Urinary bladder (tissue), 3 donors: ENCODE measurements at regions not wholly inside any gene's neighbourhood (a gene's known extent, or its start where the extent isn't known, plus 50 kb on each side); places are given as distances from the start of the nearest gene placed in this dataset.

Experiments
- DNase-seq: peaks from one replicate; pipeline ENCODE4 v3.0.0-alpha.2; 2015; ENCODE audit errors: extremely low spot score
- H3K27ac ChIP-seq: one replicate; pipeline ENCODE4 v1.5.1; 2013; ENCODE audit warnings: low read depth, mild to moderate bottlenecking, moderate library complexity
- H3K36me3 ChIP-seq: one replicate; pipeline ENCODE4 v1.6.1; 2013; ENCODE audit warnings: mild to moderate bottlenecking, moderate library complexity; ENCODE audit not compliant: insufficient read depth
- H3K4me1 ChIP-seq: one replicate; pipeline ENCODE4 v1.6.1; 2013; ENCODE audit warnings: mild to moderate bottlenecking, moderate library complexity; ENCODE audit not compliant: insufficient read depth
- H3K4me3 ChIP-seq: one replicate; pipeline ENCODE4 v1.5.1; 2013; ENCODE audit warnings: low read depth, low read length
- WGBS: extraction: QIAGEN DNeasy Blood & Tissue Kit; methylation state at CpG from one replicate; pipeline ENCODE4 v1.1.7; 2013; 5-methylcytosine and 5-hydroxymethylcytosine counted together
- donor health status: healthy with polysubstance abuse.
- donor health status: healthy.

DNA sequence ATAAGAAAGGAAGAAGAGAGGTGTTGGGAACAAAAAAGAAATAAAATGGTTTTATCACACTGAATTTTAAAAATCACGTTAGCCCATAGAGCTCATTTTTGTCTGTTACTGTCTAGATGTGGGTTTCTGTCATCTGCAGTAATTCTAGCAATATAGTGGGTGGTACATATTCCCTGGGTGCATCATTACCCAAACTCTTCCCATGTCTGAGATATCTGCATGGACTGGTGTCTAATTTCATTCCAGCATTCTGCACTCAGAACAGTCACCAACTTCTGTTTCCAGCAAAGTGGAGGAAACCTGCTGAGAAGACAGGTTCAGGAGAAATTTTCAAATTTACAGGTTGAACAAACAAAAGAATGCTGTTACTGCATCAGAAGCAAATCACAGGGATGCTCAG is 263.8 kb downstream of the CDH11 start:
- no peaks in the 10 kb centered on the region for H3K36me3 ChIP-seq
- DNase-seq = no peak
- H3K4me1 ChIP-seq = no peaks in the 10 kb centered on the region
- whole genome bisulfite sequencing = 86% methylated on average over 1 of the region's 1 CpG
- no peak overlapping the region for H3K27ac ChIP-seq
- H3K4me3 ChIP-seq = no peak overlapping the region

DNA sequence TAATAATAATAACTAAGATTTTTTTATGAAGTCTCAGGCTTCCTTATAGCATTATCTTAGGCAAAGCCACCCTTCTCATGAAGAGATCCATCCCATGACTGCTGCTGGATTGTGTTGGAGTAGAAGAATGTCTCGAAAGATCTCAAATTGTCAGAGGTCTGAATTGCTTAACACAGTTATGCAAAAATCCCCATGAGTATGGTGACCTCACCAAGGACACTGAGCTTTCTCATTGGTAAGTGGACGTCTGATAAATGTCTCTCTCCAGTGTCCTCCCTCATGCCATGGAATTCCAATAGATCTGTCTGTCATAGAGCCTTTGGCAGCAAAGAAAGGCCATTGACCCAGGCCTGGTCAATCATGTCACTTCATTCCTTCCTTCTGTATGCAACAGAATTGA is 264.5 kb downstream of the CDH11 start:
- no peak for DNase-seq
- 87% methylated on average over 2 of the region's 2 CpGs for WGBS
- Histone ChIP-seq H3K36me3 (no peaks in the 10 kb centered on the region), H3K4me1 (no peaks in the 10 kb centered on the region), H3K4me3 (no peak overlapping the region), H3K27ac (no peak overlapping the region)

DNA sequence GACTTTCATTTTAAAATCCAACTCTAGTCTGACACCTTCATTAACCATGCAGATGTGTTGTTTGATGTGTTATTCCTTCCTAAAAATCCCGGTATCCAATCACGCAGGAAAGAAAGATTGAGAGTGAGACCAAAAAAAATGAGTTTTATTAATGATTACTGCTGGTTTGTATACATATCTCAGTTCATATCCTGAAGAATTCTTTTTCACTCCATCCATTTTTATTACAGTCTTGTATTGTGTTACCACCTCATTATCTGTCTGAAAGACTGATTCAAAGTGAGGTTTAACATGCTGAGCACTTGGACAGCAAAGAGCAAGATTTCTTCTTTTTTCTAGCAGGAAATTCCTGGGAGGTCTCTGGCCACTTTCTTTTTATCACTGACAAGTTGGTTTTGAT is 268.3 kb downstream of the CDH11 start:
- H3K4me3 ChIP-seq = no peak overlapping the region
- no peaks in the 10 kb centered on the region for H3K36me3 ChIP-seq
- 72% methylated on average over 2 of the region's 2 CpGs for WGBS
- no peaks in the 10 kb centered on the region for H3K4me1 ChIP-seq
- no peak overlapping the region for H3K27ac ChIP-seq
- no peak for DNase-seq

DNA sequence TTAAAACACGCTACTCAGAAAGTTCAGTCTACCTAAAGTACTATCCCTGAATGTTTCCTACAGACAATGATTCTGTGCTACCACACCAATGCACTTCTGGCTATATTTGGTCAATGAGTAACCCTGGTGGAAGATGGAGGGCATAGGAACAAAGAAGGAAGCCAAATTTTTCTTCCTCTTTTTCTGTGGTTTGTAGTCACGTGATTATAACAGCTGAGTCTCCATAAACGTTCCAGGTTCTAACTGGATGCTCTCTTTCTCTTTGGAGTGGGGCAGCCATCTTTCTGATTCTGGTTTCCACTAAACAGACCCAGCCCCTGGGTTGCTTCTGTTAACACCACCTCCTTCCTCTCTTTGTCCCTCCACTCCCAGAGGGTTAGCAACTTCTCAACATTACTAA is 274.9 kb downstream of the CDH11 start:
- no peak overlapping the region for H3K27ac ChIP-seq
- H3K4me3 ChIP-seq = no peak overlapping the region
- no peak for DNase-seq
- WGBS = 76% methylated on average over 3 of the region's 3 CpGs
- H3K4me1 ChIP-seq = no peaks in the 10 kb centered on the region
- H3K36me3 ChIP-seq = no peaks in the 10 kb centered on the region

DNA sequence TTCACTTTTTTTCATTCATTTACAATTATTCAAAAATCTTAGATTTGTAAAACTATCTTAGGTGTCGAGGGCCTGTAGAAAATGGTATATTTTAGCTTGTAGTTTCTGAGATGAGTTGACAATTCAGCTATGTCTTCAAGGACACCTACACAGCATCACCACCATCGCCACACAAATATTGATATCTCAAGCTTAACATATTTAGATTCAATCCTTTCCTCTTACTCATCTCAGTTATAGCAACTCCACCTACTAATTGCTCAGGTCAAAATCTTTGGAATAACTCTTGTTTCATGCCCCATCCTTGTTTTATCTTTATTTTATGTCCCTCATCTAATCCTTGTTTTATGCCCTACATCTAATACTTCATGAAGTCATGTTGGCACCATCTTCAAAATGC is 276.8 kb downstream of the CDH11 start:
- Histone ChIP-seq H3K36me3 (no peaks in the 10 kb centered on the region), H3K27ac (no peak overlapping the region), H3K4me1 (no peaks in the 10 kb centered on the region), H3K4me3 (no peak overlapping the region)
- whole genome bisulfite sequencing = 91% methylated on average over 2 of the region's 2 CpGs
- no peak for DNase-seq

DNA sequence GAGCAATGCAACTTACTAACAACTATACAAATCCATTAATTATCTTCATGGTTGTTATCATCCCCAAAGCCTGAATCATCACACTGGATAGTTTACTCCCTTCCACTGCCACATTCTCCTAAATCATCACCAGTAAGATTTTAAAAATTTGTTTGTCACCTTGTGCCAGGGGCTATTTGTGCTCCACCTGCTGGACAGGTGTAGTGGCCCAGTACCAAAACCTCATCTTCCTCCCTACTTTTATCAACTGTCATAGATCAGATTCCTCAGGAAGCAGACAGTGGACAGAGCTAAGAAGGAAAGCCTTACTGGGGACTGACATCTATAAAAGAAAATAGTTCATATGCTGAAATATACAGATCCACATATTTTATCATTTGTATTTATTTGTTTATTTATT is 280.4 kb downstream of the CDH11 start:
- H3K4me1 ChIP-seq = no peaks in the 10 kb centered on the region
- H3K36me3 ChIP-seq = no peaks in the 10 kb centered on the region
- H3K27ac ChIP-seq = no peak overlapping the region
- DNase-seq = no peak
- H3K4me3 ChIP-seq = no peak overlapping the region

DNA sequence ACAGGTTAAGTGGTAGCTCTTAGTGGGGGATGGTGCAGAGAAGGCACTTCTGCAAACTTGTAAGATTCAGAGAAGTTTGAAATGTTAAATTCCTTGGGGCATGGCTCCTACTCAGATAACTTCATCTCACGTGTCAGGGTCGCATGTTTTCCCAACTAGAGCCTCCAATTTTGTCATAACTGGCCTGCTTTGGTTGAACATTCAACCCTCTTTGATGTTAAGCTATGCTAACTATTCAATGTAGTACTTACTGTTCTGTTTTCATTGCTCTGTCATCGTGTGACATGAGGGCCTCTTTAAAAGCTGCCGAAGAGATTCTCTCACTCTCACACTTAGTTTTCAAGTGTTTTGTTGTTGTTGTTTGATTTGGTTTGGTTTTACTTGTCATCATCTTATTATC is 280.8 kb downstream of the CDH11 start:
- no peaks in the 10 kb centered on the region for H3K36me3 ChIP-seq
- DNase-seq = no peak
- H3K4me1 ChIP-seq = no peaks in the 10 kb centered on the region
- no peak overlapping the region for H3K4me3 ChIP-seq
- WGBS = 73% methylated on average over 4 of the region's 4 CpGs
- H3K27ac ChIP-seq = no peak overlapping the region

DNA sequence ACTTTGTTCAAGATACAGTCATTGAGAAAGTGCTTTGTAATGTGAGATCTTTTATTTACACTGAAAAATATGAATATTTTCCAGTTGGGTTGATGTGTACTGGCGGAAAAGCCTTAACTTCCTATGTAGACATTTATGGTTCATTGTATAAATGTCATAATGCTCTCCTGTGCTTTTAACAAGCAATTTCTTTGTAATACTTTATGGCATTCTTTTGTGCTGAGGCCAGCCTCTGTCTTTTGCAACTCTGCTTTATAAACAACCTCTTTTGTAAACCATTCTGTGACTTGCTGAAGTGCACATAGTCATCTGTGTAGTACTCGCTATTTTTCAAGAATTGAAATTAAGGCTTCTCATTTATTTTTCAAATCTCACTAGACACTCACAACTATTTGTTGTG is 291.2 kb downstream of the CDH11 start:
- Histone ChIP-seq H3K36me3 (no peaks in the 10 kb centered on the region), H3K27ac (no peak overlapping the region), H3K4me3 (no peak overlapping the region), H3K4me1 (no peaks in the 10 kb centered on the region)
- WGBS = 43% methylated on average over 2 of the region's 2 CpGs
- no peak for DNase-seq

DNA sequence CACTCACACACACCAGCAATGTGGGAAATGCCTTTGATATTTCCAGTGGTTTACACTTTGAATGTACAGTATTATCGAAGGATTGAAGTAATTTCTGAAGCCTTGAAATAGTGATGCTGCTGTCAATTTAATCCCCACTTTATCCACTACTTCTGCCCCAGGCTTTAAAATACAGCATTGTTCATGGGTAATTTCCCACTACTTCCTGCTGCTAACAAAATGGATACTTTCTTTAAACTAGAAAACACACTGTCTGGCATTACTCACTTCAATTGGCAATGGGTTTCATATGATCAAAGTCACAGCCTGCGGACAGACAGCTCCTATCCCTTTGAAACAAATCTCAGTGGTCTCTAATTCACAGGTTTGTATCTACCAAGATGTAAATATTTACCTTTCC is 292.2 kb downstream of the CDH11 start:
- Histone ChIP-seq H3K4me3 (no peak overlapping the region), H3K4me1 (no peaks in the 10 kb centered on the region), H3K27ac (no peak overlapping the region), H3K36me3 (no peaks in the 10 kb centered on the region)
- DNase-seq = no peak
- WGBS = 90% methylated on average over 2 of the region's 2 CpGs

DNA sequence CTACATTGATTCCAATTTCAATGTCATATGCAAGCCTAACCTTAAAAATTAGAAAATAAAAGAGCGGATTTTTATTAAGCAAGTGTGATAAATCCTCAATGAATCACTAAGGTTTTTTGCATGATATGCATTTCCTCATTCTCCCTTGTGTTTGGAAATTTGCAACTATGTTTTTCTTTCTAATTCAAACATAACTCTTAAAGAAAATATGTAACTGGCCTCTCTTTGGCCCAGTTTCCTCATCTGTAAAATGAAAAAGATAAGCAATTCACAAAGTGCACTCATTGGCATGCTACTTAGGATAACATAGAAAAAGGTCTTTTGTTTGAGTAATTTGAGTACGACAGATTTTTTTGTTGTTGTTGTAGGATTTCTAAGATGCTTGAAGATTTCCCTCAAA is 295.5 kb downstream of the CDH11 start:
- WGBS = 69% methylated on average over 2 of the region's 2 CpGs
- no peak overlapping the region for H3K4me3 ChIP-seq
- no peak for DNase-seq
- H3K27ac ChIP-seq = no peak overlapping the region
- no peaks in the 10 kb centered on the region for H3K4me1 ChIP-seq
- H3K36me3 ChIP-seq = no peaks in the 10 kb centered on the region

DNA sequence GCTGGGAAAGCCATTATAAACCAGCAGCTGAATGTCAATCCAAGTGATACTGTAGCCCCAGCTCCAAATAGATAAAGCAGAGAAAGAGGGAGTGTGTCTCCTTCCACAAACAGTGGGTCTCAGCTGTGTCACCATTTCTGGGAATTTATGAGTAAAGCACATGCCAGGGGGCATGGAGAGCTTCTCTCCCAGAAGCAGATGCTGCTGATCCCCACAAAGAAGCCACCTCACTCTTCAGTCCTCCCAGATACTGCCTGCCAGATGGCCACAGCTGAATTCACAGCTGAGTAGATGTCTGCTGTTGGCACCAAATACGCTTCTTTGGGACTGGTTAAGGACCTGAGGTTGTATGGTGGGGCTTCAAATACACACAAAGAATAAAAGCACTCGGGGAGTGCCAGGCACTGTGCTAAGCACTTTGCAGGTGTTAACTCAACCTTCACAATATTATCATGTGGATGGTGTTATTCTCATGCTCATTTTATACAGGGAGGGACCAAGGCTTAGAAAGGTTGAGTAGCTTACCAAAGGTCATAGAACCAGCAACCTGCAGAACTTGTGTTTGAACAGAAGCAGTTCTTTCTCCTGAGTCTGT is 298.3 kb downstream of the CDH11 start:
- 85% methylated on average over 2 of the region's 2 CpGs for WGBS
- no peak for DNase-seq
- no peaks in the 10 kb centered on the region for H3K4me1 ChIP-seq

DNA sequence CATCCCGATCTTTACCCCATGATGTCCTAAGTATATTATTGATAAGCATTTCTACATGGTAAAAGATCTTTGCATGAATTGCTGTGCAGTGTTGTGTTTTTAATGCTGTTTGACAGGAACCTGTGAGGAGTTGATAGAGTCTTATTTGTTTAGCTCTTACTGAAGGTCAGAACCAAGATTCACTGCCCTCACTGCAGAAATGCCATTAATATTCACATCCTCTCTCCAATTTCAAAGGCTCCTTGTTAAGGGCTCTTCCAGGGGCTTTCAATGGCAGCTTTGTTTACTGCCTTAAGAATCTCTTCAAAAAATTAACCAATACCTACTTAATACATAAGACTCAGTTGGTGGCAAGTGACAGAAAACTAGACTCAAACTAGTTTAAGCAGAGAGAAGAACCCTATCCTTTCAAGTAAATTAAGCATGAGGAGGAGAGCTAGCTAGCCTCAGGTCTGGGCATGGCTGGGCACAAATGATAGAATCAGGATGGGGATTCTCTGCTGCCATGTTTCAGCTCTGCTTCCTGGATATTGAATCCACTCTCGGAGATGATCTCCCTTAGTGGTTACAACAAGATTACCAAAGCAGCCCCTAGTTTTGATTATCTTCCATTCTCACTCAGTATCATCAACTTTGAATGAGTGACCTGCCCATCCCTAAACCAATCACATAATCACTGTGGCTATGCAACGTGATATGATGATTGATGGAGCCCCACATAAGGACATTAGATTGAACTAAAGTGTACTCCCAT is 311.8 kb downstream of the CDH11 start:
- no peak overlapping the region for H3K27ac ChIP-seq
- no peak overlapping the region for H3K4me3 ChIP-seq
- no peaks in the 10 kb centered on the region for H3K4me1 ChIP-seq
- 93% methylated on average over 3 of the region's 3 CpGs for WGBS
- no peaks in the 10 kb centered on the region for H3K36me3 ChIP-seq
- no peak for DNase-seq

More for the DNA sequence above, 298.3 kb downstream of the CDH11 start:
- no peaks in the 10 kb centered on the region for H3K36me3 ChIP-seq
- H3K27ac ChIP-seq = no peak overlapping the region
- no peak overlapping the region for H3K4me3 ChIP-seq

DNA sequence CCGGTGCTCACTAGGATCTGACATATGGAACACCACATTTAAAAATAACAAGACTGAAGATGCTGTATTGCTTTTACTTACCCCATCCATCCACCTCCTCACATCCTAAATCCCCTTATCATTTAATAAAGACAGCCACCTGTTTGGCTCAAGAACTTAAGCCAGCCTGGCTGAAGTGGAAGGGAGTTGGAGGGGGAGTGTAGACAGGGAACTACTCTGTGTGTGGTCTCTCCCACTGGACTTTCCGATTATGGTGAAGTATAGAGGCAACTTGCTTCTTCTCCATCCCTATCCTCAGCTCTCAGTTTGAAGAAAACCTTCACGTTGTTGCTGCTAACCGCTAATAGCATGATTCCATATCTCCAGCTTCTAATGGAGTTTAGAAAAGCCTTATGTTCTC is 313.4 kb downstream of the CDH11 start:
- Histone ChIP-seq H3K4me1 (no peaks in the 10 kb centered on the region), H3K36me3 (no peaks in the 10 kb centered on the region), H3K27ac (no peak overlapping the region), H3K4me3 (no peak overlapping the region)
- WGBS = 19% methylated on average over 4 of the region's 4 CpGs
- DNase-seq = no peak

DNA sequence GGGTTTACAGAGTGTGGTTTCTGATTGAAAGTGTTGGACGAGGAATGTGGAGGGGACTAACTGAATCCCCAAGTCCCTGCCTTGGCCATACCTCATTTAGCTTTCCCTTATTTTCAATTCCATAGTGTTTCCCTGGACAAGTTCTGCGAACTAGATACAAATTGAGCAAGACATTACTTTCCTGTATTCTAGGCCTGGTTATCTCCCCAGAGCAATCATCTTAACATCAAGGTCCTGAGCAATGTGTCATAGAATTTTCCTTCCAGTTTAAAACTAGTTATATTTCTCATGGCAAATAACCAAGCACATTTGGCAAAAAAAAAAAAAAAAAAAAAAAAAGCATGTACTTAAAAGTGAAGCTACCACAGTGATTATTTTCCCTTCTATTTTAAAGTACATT is 330.1 kb downstream of the CDH11 start:
- WGBS = 95% methylated on average over 2 of the region's 2 CpGs
- no peak for DNase-seq
- no peak overlapping the region for H3K4me3 ChIP-seq
- no peaks in the 10 kb centered on the region for H3K4me1 ChIP-seq
- no peaks in the 10 kb centered on the region for H3K36me3 ChIP-seq
- no peak overlapping the region for H3K27ac ChIP-seq

DNA sequence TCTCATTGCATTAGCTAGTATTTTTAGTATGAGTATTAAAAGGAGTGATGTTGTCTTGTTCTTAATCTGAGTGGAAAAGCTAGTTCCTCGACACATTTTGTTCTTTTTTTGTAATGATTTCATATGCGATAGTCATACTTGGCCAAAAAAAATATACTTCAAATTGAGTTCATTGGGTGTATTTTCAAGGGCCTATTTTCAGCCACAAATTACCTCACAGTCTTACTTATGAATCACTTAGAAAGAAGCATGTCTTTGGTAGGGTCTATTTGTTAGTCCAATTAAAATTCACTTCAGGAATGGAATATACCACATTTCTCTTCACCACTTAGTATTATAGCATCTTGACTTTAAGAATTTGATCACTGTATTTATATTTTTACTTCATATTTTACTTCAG is 337.2 kb downstream of the CDH11 start:
- 94% methylated on average over 2 of the region's 2 CpGs for WGBS
- H3K4me1 ChIP-seq = no peaks in the 10 kb centered on the region
- H3K27ac ChIP-seq = no peak overlapping the region

More for the DNA sequence above, 337.2 kb downstream of the CDH11 start:
- Histone ChIP-seq H3K36me3 (no peaks in the 10 kb centered on the region), H3K4me3 (no peak overlapping the region)
- no peak for DNase-seq
